ENCODE measurements at regions not wholly inside any gene's neighbourhood (a gene's known extent, or its start where the extent isn't known, plus 50 kb on each side); places are given as distances from the start of the nearest gene placed in this dataset.

DNA sequence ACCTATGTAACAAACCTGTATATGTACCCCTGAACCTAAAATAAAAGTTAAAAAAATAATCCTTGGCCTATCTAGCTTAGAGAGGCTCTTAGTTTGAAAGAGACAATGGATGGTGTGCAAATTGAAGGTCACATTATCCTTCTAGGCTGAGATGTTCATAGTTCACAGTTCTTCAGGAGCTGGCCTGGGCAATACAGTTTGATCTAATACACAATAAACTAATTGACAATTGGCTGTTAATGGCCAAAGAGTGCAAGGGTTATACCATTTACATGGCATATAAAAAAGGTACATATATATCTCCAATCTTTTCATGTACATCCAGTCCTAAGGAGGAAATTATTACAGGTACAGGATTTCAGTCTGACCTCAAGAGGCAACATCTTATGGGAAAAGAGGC is 117.4 kb upstream of the NEDD9 start:
- Histone ChIP-seq H3K4me1 (ENCODE audit: control insufficient read depth in 5 of 5, insufficient read depth in 5 of 5, low read length in 5 of 5) (peaks cover 0 to 10% (median 0%) of the 10 kb centered on the region in 5 donors), H3K9ac (ENCODE audit: insufficient read depth in 1 of 2, low read length in 2 of 2) (no peak overlapping the region), H3K4me3 (no peak overlapping the region), H3K27ac (ENCODE audit: low read depth in 1 of 2, low read length in 1 of 2) (no peak overlapping the region), H3K9me3 (ENCODE audit: control insufficient read depth in 4 of 4, insufficient read depth in 3 of 4, low read length in 3 of 4) (peaks cover 0 to 2% (median 0%) of the 10 kb centered on the region in 4 donors), H3K27me3 (ENCODE audit: control insufficient read depth in 3 of 3, insufficient read depth in 3 of 3, low read length in 2 of 3) (no peaks in the 10 kb centered on the region), H3K36me3 (ENCODE audit: control insufficient read depth in 4 of 4, insufficient read depth in 4 of 4, low read length in 4 of 4) (no peaks in the 10 kb centered on the region)
- no peak for DNase-seq
- TF ChIP-seq, protein P1, sequence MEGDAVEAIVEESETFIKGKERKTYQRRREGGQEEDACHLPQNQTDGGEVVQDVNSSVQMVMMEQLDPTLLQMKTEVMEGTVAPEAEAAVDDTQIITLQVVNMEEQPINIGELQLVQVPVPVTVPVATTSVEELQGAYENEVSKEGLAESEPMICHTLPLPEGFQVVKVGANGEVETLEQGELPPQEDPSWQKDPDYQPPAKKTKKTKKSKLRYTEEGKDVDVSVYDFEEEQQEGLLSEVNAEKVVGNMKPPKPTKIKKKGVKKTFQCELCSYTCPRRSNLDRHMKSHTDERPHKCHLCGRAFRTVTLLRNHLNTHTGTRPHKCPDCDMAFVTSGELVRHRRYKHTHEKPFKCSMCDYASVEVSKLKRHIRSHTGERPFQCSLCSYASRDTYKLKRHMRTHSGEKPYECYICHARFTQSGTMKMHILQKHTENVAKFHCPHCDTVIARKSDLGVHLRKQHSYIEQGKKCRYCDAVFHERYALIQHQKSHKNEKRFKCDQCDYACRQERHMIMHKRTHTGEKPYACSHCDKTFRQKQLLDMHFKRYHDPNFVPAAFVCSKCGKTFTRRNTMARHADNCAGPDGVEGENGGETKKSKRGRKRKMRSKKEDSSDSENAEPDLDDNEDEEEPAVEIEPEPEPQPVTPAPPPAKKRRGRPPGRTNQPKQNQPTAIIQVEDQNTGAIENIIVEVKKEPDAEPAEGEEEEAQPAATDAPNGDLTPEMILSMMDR (IDR thresholded peaks at IDR 0.05; ENCODE audit: control extremely low read depth, extremely low read depth): no peak
- ATAC-seq (ENCODE audit: insufficient read depth, low FRiP score): no peak

DNA sequence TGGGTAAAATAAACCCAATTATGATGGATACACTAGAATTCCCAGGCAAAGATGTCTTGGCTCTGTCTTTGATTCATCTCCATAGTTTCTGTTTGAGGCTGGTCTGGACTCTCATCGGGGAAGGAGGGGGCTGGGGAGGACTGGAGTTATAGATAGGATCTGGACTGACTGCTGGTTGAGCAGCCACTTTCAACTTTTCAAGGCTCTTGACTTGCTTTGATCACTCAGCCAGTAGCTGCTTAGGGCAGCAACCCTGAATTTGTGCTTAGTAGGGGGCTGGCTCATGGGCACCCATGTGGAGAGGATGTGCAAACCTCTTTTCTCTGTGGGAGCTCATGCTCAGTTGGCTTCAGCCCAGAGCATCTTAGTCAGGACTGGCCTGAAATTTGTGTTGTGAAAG is 114.0 kb upstream of the NEDD9 start:
- no peak overlapping the region for H3K27ac ChIP-seq (ENCODE audit: low read depth in 1 of 2, low read length in 1 of 2)
- peaks cover 0 to 2% (median 0%) of the 10 kb centered on the region in 5 donors for H3K4me1 ChIP-seq (ENCODE audit: control insufficient read depth in 5 of 5, insufficient read depth in 5 of 5, low read length in 5 of 5)
- no peak for ATAC-seq (ENCODE audit: insufficient read depth, low FRiP score)
- no peaks in the 10 kb centered on the region for H3K36me3 ChIP-seq (ENCODE audit: control insufficient read depth in 4 of 4, insufficient read depth in 4 of 4, low read length in 4 of 4)
- H3K27me3 ChIP-seq (ENCODE audit: control insufficient read depth in 3 of 3, insufficient read depth in 3 of 3, low read length in 2 of 3): no peaks in the 10 kb centered on the region
- TF ChIP-seq, protein P1 (IDR thresholded peaks at IDR 0.05; ENCODE audit: control extremely low read depth, extremely low read depth): no peak
- peaks cover 0 to 2% (median 0%) of the 10 kb centered on the region in 4 donors for H3K9me3 ChIP-seq (ENCODE audit: control insufficient read depth in 4 of 4, insufficient read depth in 3 of 4, low read length in 3 of 4)
- no peak overlapping the region for H3K9ac ChIP-seq (ENCODE audit: insufficient read depth in 1 of 2, low read length in 2 of 2)
- 78 to 79% methylated on average over 1 of the region's 1 CpG for WGBS, 2 donors
- DNase-seq: no peak
- H3K4me3 ChIP-seq: no peak overlapping the region

DNA sequence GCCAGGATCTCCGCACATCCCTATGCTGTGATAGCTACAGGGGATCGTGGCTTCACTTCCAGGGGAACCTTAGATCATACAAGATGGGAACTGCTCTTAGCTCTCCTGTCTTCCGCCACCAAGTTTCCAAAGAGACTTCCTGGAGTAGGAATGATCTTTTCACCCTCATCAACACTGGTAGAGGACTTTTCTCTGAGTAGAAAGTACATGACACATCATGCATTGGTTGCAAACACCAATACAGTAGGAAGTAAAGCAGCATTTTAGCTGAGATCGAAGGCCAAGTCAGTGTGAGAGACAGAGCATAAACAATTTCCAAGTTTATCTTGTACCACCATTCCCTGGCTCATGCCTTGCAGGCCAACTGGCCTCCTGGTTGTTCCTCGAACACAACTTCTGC is 113.1 kb upstream of the NEDD9 start:
- H3K4me1 ChIP-seq (ENCODE audit: control insufficient read depth in 5 of 5, insufficient read depth in 5 of 5, low read length in 5 of 5): peaks cover 0 to 1% (median 0%) of the 10 kb centered on the region in 5 donors
- DNase-seq: no peak
- no peak for ATAC-seq (ENCODE audit: insufficient read depth, low FRiP score)
- TF ChIP-seq, protein P1 (IDR thresholded peaks at IDR 0.05; ENCODE audit: control extremely low read depth, extremely low read depth): no peak
- H3K9ac ChIP-seq (ENCODE audit: insufficient read depth in 1 of 2, low read length in 2 of 2): no peak overlapping the region
- peaks cover 0 to 2% (median 0%) of the 10 kb centered on the region in 4 donors for H3K9me3 ChIP-seq (ENCODE audit: control insufficient read depth in 4 of 4, insufficient read depth in 3 of 4, low read length in 3 of 4)
- WGBS, 2 donors: 95 to 96% methylated on average over 5 of the region's 5 CpGs
- H3K4me3 ChIP-seq: no peak overlapping the region
- peak overlapping the region in 1 of 2 donors; percentile 18 for H3K27ac ChIP-seq (ENCODE audit: low read depth in 1 of 2, low read length in 1 of 2)
- H3K27me3 ChIP-seq (ENCODE audit: control insufficient read depth in 3 of 3, insufficient read depth in 3 of 3, low read length in 2 of 3): no peaks in the 10 kb centered on the region
- no peaks in the 10 kb centered on the region for H3K36me3 ChIP-seq (ENCODE audit: control insufficient read depth in 4 of 4, insufficient read depth in 4 of 4, low read length in 4 of 4)
